ENCODE measurements at regions not wholly inside any gene's neighbourhood (a gene's known extent, or its start where the extent isn't known, plus 50 kb on each side); places are given as distances from the start of the nearest gene placed in this dataset.

GRCh38 chr2:38163006-38163405, 87.1 kb upstream of the CYP1B1 start:
- TF ChIP-seq CTCF (IDR thresholded peaks at IDR 0.05) (no peak), EP300 (IDR thresholded peaks at IDR 0.05) (no peak), POLR2AphosphoS5 (IDR thresholded peaks at IDR 0.05) (no peak)

All from upper lobe of left lung (tissue), 4 donors.